ENCODE measurements at regions not wholly inside any gene's neighbourhood (a gene's known extent, or its start where the extent isn't known, plus 50 kb on each side); places are given as distances from the start of the nearest gene placed in this dataset.

DNA sequence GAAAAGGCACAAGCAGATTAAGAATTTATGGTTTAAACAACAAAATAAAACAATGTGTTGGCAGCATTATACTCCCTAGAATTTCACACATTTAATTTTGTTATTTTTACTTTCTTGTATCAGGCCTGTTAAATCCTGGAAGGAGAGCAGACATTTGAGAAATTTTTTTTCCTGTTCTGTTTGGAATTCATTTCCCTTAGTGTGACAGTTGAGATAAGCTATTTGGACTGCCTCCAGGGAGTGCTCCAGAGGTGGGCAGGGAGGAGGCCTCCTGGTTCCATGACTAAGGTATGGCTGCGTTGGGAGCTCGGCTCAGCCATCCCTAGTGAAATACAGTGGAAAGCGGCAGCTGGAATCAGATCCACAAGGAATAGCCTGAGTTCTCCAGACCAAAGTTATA lies 185.7 kb downstream of the KCNRG start:
- no peak overlapping the region for H3K27ac ChIP-seq
- 69 to 88% (median 79%) methylated on average over 3 of the region's 3 CpGs for WGBS, 5 donors
- H3K36me3 ChIP-seq: no peaks in the 10 kb centered on the region
- H3K4me1 ChIP-seq: peaks cover 0 to 3% (median 0%) of the 10 kb centered on the region in 4 donors
- H3K9me3 ChIP-seq: no peaks in the 10 kb centered on the region
- no peak overlapping the region for H3K4me3 ChIP-seq
- no peaks in the 10 kb centered on the region for H3K27me3 ChIP-seq
- DNase-seq: peak in 1 of 2 donors; percentile 64
- intact Hi-C loops (cut with DNase I; ENCODE audit: low total_unique reads): no loop called here
- TF ChIP-seq, protein P1, sequence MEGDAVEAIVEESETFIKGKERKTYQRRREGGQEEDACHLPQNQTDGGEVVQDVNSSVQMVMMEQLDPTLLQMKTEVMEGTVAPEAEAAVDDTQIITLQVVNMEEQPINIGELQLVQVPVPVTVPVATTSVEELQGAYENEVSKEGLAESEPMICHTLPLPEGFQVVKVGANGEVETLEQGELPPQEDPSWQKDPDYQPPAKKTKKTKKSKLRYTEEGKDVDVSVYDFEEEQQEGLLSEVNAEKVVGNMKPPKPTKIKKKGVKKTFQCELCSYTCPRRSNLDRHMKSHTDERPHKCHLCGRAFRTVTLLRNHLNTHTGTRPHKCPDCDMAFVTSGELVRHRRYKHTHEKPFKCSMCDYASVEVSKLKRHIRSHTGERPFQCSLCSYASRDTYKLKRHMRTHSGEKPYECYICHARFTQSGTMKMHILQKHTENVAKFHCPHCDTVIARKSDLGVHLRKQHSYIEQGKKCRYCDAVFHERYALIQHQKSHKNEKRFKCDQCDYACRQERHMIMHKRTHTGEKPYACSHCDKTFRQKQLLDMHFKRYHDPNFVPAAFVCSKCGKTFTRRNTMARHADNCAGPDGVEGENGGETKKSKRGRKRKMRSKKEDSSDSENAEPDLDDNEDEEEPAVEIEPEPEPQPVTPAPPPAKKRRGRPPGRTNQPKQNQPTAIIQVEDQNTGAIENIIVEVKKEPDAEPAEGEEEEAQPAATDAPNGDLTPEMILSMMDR (IDR thresholded peaks at IDR 0.05): no peak
- TF ChIP-seq EP300 (IDR thresholded peaks at IDR 0.05) (no peak), POLR2AphosphoS5 (IDR thresholded peaks at IDR 0.05) (no peak), POLR2A (IDR thresholded peaks at IDR 0.05) (no peak)

DNA sequence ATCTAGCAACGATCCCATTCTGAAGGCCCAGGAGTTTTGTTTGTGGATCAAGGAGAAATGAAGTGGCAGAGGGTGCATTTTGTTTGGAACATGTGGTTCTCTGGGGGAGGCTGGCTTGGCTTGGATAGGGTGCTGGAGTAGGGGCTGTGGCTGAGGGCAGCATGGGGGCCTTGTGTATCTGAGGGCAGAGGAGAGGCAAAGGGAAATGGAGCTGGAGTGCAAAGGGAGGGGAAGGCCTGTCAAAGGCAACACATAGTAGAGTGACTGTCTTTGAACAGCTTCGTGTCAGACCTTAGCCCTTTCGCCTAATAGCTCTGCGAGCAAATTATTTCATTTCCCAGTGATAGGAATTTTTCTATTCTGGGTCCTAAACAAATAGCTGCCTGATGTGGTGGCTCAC lies 187.2 kb downstream of the KCNRG start:
- intact Hi-C loops (cut with DNase I; ENCODE audit: low total_unique reads): no loop called here
- DNase-seq: no peak
- H3K36me3 ChIP-seq: no peaks in the 10 kb centered on the region
- H3K27me3 ChIP-seq: no peaks in the 10 kb centered on the region
- TF ChIP-seq POLR2A (IDR thresholded peaks at IDR 0.05) (no peak), EP300 (IDR thresholded peaks at IDR 0.05) (no peak), POLR2AphosphoS5 (IDR thresholded peaks at IDR 0.05) (no peak)
- TF ChIP-seq, protein P1 (IDR thresholded peaks at IDR 0.05): no peak
- no peak overlapping the region for H3K27ac ChIP-seq
- H3K4me3 ChIP-seq: no peak overlapping the region
- H3K4me1 ChIP-seq: peaks cover 0 to 3% (median 0%) of the 10 kb centered on the region in 4 donors
- WGBS, 5 donors: 88 to 96% (median 93%) methylated on average over 4 of the region's 4 CpGs
- H3K9me3 ChIP-seq: no peaks in the 10 kb centered on the region

DNA sequence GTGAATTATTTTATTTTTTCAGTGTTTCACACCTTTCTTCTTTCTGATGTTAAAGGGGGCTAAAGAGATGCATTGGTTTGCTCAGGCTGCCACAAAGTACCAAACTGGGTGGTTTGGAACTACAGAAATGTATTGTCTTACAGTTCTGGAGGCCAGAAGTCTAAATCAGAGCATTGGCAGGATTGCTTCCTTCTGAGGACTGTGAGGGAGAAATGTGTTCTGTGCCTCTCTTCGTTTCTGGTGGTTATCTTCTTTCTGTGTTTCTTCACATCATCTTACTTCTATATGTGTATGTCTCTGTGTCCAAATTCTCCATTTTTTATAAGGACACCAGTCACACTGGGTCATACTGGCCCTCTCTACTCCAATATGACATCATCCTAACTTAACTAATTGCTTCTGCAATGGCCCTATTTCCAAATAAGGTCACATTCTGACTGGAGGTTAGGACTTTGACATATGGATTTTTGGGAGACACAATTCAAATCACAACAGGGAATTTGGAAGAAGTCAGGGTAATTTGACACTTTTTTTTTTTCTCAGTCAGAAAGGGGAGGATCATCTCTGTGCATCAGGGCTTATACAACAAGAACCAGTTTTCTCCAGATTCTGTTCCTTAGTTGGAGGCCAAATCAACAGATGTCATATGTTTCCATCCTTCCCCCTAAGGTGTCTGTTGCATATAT lies 188.2 kb downstream of the KCNRG start:
- no peak overlapping the region for H3K4me3 ChIP-seq
- peak in 1 of 2 donors; percentile 43 for DNase-seq
- no peaks in the 10 kb centered on the region for H3K36me3 ChIP-seq
- no peaks in the 10 kb centered on the region for H3K27me3 ChIP-seq
- intact Hi-C loops (cut with DNase I; ENCODE audit: low total_unique reads): no loop called here
- 65 to 100% (median 88%) methylated on average over 1 of the region's 1 CpG for WGBS, 5 donors
- H3K27ac ChIP-seq: no peak overlapping the region
- TF ChIP-seq POLR2AphosphoS5 (IDR thresholded peaks at IDR 0.05) (no peak), EP300 (IDR thresholded peaks at IDR 0.05) (no peak), POLR2A (IDR thresholded peaks at IDR 0.05) (no peak)
- TF ChIP-seq, protein P1 (IDR thresholded peaks at IDR 0.05): no peak
- H3K4me1 ChIP-seq: peaks cover 0 to 7% (median 3%) of the 10 kb centered on the region in 4 donors
- H3K9me3 ChIP-seq: no peaks in the 10 kb centered on the region

DNA sequence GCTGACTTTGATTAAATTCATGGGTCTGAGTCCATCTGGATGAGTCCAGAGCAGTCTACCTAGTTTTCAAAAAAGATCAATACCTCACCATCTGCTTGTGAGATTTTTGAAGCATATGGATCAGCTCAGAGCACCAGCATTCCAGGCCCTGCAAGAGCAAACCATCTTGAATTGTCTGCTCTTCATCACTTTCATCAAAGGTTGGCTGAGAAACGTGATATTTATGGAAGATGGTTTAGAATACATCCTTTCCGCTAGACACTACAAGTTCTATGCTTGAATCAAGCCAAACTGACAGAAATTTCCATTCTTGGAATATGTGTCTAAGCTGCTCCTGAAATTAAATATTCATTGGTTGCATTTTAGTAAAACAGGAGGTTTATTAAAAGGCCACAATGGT lies 190.3 kb downstream of the KCNRG start:
- intact Hi-C loops (cut with DNase I; ENCODE audit: low total_unique reads): no loop called here

More for the DNA sequence above, 190.3 kb downstream of the KCNRG start:
- H3K4me3 ChIP-seq: no peak overlapping the region
- H3K9me3 ChIP-seq: no peaks in the 10 kb centered on the region
- WGBS, 5 donors: 84 to 92% (median 90%) methylated on average over 2 of the region's 2 CpGs
- TF ChIP-seq POLR2A (IDR thresholded peaks at IDR 0.05) (no peak), POLR2AphosphoS5 (IDR thresholded peaks at IDR 0.05) (no peak), EP300 (IDR thresholded peaks at IDR 0.05) (no peak)
- TF ChIP-seq, protein P1 (IDR thresholded peaks at IDR 0.05): no peak
- peaks cover 6 to 14% (median 8%) of the 10 kb centered on the region in 4 donors for H3K4me1 ChIP-seq
- H3K27ac ChIP-seq: no peak overlapping the region
- H3K36me3 ChIP-seq: no peaks in the 10 kb centered on the region
- H3K27me3 ChIP-seq: no peaks in the 10 kb centered on the region
- no peak for DNase-seq
